Uterus (tissue), 3 donors: ENCODE measurements at regions not wholly inside any gene's neighbourhood (a gene's known extent, or its start where the extent isn't known, plus 50 kb on each side); places are given as distances from the start of the nearest gene placed in this dataset.
A peak's percentile ranks its signal among the peaks of the same experiment; 100 is the strongest.

ENCODE experiments used
- DNase-seq, 2 donors: peaks; one replicate each; pipeline ENCODE4 v3.0.0-alpha.2; 2019 to 2020
- H3K27ac ChIP-seq, 2 donors: fragments of 200-600 bp; sonication (generic); 1 replicate in 1 of 2; 2 replicates in 1 of 2; pipeline ENCODE4 v1.5.1; 2016 to 2018
- H3K27me3 ChIP-seq, 2 donors: fragments of 200-600 bp; sonication (generic); one replicate each; pipeline ENCODE4 v1.5.1; 2018 to 2019; ENCODE audit warnings: control low read depth in 1 of 2
- H3K36me3 ChIP-seq, 2 donors: fragments of 200-600 bp; sonication (generic); one replicate each; pipeline ENCODE4 v1.5.1; 2019; ENCODE audit warnings: control low read depth in 1 of 2
- H3K4me1 ChIP-seq, 2 donors: fragments of 200-600 bp; sonication (generic); one replicate each; pipeline ENCODE4 v1.5.1; 2018 to 2019; ENCODE audit warnings: control low read depth in 1 of 2
- H3K4me3 ChIP-seq, 2 donors: fragments of 200-600 bp; sonication (generic); 1 replicate in 1 of 2; 2 replicates in 1 of 2; pipeline ENCODE4 v1.5.1; 2018 to 2019; ENCODE audit warnings: mild to moderate bottlenecking in 1 of 2
- H3K9me3 ChIP-seq, 2 donors: fragments of 200-600 bp; sonication (generic); one replicate each; pipeline ENCODE4 v1.5.1; 2019; ENCODE audit warnings: control low read depth in 1 of 2
- CTCF ChIP-seq, 4 experiments: fragments of 200-600 bp in 2 of 4; fragments of 450-650 bp in 2 of 4; sonication (generic) in 2 of 4; IDR thresholded peaks; one replicate each; pipeline ENCODE4 v1.5.1; 2016 to 2019; ENCODE audit warnings: antibody characterized with exemption in 4 of 4, mild to moderate bottlenecking in 2 of 4, moderate library complexity in 1 of 4
- POLR2A ChIP-seq, 2 donors: fragments of 450-650 bp; IDR thresholded peaks; one replicate each; pipeline ENCODE4 v1.6.1; 2016; ENCODE audit warnings: antibody characterized with exemption in 2 of 2, mild to moderate bottlenecking in 1 of 2, moderate library complexity in 1 of 2
- intact Hi-C: fragments of 100-400 bp; cut with DNase I; formaldehyde crosslinking; loops from one replicate; pipeline ENCODE4 v1.15.1; 2023; ENCODE audit warnings: low total_unique reads
- donor health status: DM: yes; HTN: yes; CAD: no.

GRCh38 chr12:97758586-97758985 lies 296.0 kb downstream of the RMST start:
- Histone ChIP-seq H3K36me3 (no peaks in the 10 kb centered on the region), H3K4me1 (no peaks in the 10 kb centered on the region), H3K9me3 (no peaks in the 10 kb centered on the region), H3K4me3 (no peak overlapping the region), H3K27ac (peak overlapping the region in 1 of 2 donors; percentile 71), H3K27me3 (no peaks in the 10 kb centered on the region)
- intact Hi-C loops: no loop called here
- TF ChIP-seq POLR2A (IDR thresholded peaks at IDR 0.05): no peak
- no peak for TF ChIP-seq CTCF (IDR thresholded peaks at IDR 0.05)
- DNase-seq: no peak

GRCh38 chr12:97760601-97761000 lies 298.0 kb downstream of the RMST start:
- H3K9me3 ChIP-seq: no peaks in the 10 kb centered on the region
- no peaks in the 10 kb centered on the region for H3K27me3 ChIP-seq
- intact Hi-C loops: no loop called here
- H3K27ac ChIP-seq: peak overlapping the region in 1 of 2 donors; percentile 55
- H3K36me3 ChIP-seq: no peaks in the 10 kb centered on the region
- DNase-seq: no peak
- H3K4me3 ChIP-seq: no peak overlapping the region
- TF ChIP-seq POLR2A (IDR thresholded peaks at IDR 0.05) (no peak), CTCF (IDR thresholded peaks at IDR 0.05) (no peak)
- H3K4me1 ChIP-seq: no peaks in the 10 kb centered on the region

GRCh38 chr12:97763113-97763512 lies 300.5 kb downstream of the RMST start:
- Histone ChIP-seq H3K27ac (no peak overlapping the region), H3K4me1 (no peaks in the 10 kb centered on the region), H3K27me3 (no peaks in the 10 kb centered on the region), H3K9me3 (no peaks in the 10 kb centered on the region), H3K4me3 (no peak overlapping the region), H3K36me3 (no peaks in the 10 kb centered on the region)
- DNase-seq: no peak
- TF ChIP-seq POLR2A (IDR thresholded peaks at IDR 0.05): no peak
- no peak for TF ChIP-seq CTCF (IDR thresholded peaks at IDR 0.05)
- intact Hi-C loops: no loop called here

- intact Hi-C loops: no loop called here
- no peak for TF ChIP-seq CTCF (IDR thresholded peaks at IDR 0.05)
- no peak for TF ChIP-seq POLR2A (IDR thresholded peaks at IDR 0.05)
These were observed 302.1 kb downstream of the RMST start for GRCh38 chr12:97764700-97765099.

GRCh38 chr12:97767347-97767746 lies 304.7 kb downstream of the RMST start:
- Histone ChIP-seq H3K4me3 (no peak overlapping the region), H3K27me3 (no peaks in the 10 kb centered on the region), H3K36me3 (no peaks in the 10 kb centered on the region), H3K27ac (no peak overlapping the region), H3K4me1 (no peaks in the 10 kb centered on the region), H3K9me3 (no peaks in the 10 kb centered on the region)
- no peak for DNase-seq
- no peak for TF ChIP-seq CTCF (IDR thresholded peaks at IDR 0.05)
- no peak for TF ChIP-seq POLR2A (IDR thresholded peaks at IDR 0.05)
- intact Hi-C loops: no loop called here

More at GRCh38 chr12:97764700-97765099, 302.1 kb downstream of the RMST start:
- no peak overlapping the region for H3K4me3 ChIP-seq
- H3K27me3 ChIP-seq: no peaks in the 10 kb centered on the region
- no peak for DNase-seq
- no peaks in the 10 kb centered on the region for H3K4me1 ChIP-seq
- no peak overlapping the region for H3K27ac ChIP-seq
- H3K9me3 ChIP-seq: no peaks in the 10 kb centered on the region
- no peaks in the 10 kb centered on the region for H3K36me3 ChIP-seq
